Sigmoid colon (tissue), 4 donors: ENCODE measurements at regions not wholly inside any gene's neighbourhood (a gene's known extent, or its start where the extent isn't known, plus 50 kb on each side); places are given as distances from the start of the nearest gene placed in this dataset.

Experiments used
- CTCF ChIP-seq, 4 experiments: fragments of 450-650 bp in 3 of 4; fragments of 200-600 bp in 1 of 4; IDR thresholded peaks; one replicate each; pipeline ENCODE4 v1.5.1; 2016 to 2019; ENCODE audit warnings: antibody characterized with exemption in 4 of 4, mild to moderate bottlenecking in 3 of 4, moderate library complexity in 2 of 4
- POLR2A ChIP-seq, 2 donors: fragments of 450-650 bp; IDR thresholded peaks; one replicate each; pipeline ENCODE4 v1.6.1; 2016; ENCODE audit warnings: antibody characterized with exemption in 2 of 2, mild to moderate bottlenecking in 2 of 2, moderate library complexity in 2 of 2
- POLR2AphosphoS5 ChIP-seq, 4 donors: sonication (generic); formaldehyde crosslinking; IDR thresholded peaks; one replicate each; pipeline ENCODE4 v1.6.1; 2017; ENCODE audit warnings: antibody characterized with exemption in 4 of 4

GRCh38 chr12:13336216-13336615, 139.7 kb downstream of the EMP1 start:
- no peak for TF ChIP-seq CTCF (IDR thresholded peaks at IDR 0.05)
- no peak for TF ChIP-seq POLR2AphosphoS5 (IDR thresholded peaks at IDR 0.05)
- no peak for TF ChIP-seq POLR2A (IDR thresholded peaks at IDR 0.05)
